NCI-H1417 treated with DMSO at 0.1 percent for 48 hours (cell line): ENCODE measurements at regions not wholly inside any gene's neighbourhood (a gene's known extent, or its start where the extent isn't known, plus 50 kb on each side); places are given as distances from the start of the nearest gene placed in this dataset.
A peak's percentile ranks its signal among the peaks of the same experiment; 100 is the strongest.
"Not testable (repeated sequence)": the region's sequence is repeated elsewhere in the genome, so short reads cannot be mapped to it uniquely, and the experiment has no call there.

Experiments
- DNase-seq: peaks from one replicate; lab custom pipeline; 2025; lab: John Stamatoyannopoulos, UW

- no peak for DNase-seq
Measured at GRCh38 chr11:11717064-11717725, 95.4 kb upstream of the GALNT18 start.

GRCh38 chr11:11715075-11715474, 93.3 kb upstream of the GALNT18 start:
- DNase-seq = not testable (repeated sequence)

- DNase-seq = no peak
Measured at GRCh38 chr11:11710556-11710955, 88.8 kb upstream of the GALNT18 start.

- DNase-seq = no peak
Measured at GRCh38 chr11:11709447-11710239, 87.8 kb upstream of the GALNT18 start.

- no peak for DNase-seq
Measured at GRCh38 chr11:11708256-11708655, 86.5 kb upstream of the GALNT18 start.

GRCh38 chr11:11706028-11706427, 84.2 kb upstream of the GALNT18 start:
- DNase-seq = no peak

GRCh38 chr11:11703885-11704284, 82.1 kb upstream of the GALNT18 start:
- no peak for DNase-seq

GRCh38 chr11:11701070-11701469, 79.3 kb upstream of the GALNT18 start:
- DNase-seq = no peak

GRCh38 chr11:11697796-11698195, 76.0 kb upstream of the GALNT18 start:
- DNase-seq = no peak

- peak; percentile 10 for DNase-seq
Measured at GRCh38 chr11:11691296-11692151, 69.7 kb upstream of the GALNT18 start.

GRCh38 chr11:11681536-11681935, 59.7 kb upstream of the GALNT18 start:
- no peak for DNase-seq

GRCh38 chr11:11677672-11678356, 56.0 kb upstream of the GALNT18 start:
- no peak for DNase-seq

GRCh38 chr11:11675671-11676181, 53.9 kb upstream of the GALNT18 start:
- no peak for DNase-seq

GRCh38 chr11:11672789-11673188, 51.0 kb upstream of the GALNT18 start:
- DNase-seq = no peak

- DNase-seq = no peak
Measured at GRCh38 chr11:11672101-11672500, 50.3 kb upstream of the GALNT18 start.
